ENCODE measurements at regions not wholly inside any gene's neighbourhood (a gene's known extent, or its start where the extent isn't known, plus 50 kb on each side); places are given as distances from the start of the nearest gene placed in this dataset.

DNA sequence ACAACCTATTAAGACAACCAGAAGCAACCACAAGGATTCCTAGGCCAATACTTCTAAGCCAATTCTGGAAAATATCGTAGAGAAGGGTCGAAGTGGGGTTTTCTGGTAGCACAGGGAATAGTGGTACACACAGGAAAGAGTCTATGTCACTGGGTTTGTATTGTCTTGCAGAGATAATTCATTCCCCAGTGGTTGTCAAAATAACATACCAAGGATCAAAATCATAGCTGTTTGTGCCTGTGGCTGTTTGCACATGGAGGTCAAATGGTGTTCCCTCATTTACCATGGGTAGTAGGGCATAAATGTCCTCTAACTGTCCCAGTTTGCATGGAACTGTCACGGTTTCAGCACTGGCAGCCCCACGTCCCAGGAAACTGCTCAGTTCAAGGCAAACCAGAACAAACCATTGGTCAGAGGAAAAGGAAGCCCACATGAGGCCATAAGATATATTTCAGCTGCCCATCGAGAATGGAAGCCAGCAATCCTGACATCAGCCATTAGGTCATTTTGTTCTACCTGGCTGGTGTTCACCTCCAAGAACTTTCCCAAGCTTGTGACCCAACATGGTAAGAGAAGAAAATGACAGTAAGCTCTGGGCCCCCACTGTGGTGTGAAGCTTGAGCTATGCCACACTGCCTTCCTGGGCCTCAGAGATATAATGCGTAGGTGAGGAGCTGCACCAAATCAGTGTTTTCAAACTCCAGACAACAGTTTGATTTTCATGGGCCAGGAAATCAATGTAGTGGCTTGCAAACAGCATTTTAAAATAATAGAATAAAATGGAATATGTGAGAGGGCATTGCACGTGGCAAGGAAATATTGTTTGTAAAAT is 53.9 kb upstream of the NFE2L3 start:
- TF ChIP-seq POLR2AphosphoS5 (IDR thresholded peaks at IDR 0.05; ENCODE audit: borderline replicate concordance, low read depth, low read length) (no peak), EZH2 (IDR thresholded peaks at IDR 0.05) (no peak), FOXP2 (optimal IDR thresholded peaks at IDR 0.05; ENCODE audit: control extremely low read depth, extremely low read length, insufficient read depth) (no peak)

Data from SK-N-MC (cell line).